ENCODE measurements at regions not wholly inside any gene's neighbourhood (a gene's known extent, or its start where the extent isn't known, plus 50 kb on each side); places are given as distances from the start of the nearest gene placed in this dataset.

DNA sequence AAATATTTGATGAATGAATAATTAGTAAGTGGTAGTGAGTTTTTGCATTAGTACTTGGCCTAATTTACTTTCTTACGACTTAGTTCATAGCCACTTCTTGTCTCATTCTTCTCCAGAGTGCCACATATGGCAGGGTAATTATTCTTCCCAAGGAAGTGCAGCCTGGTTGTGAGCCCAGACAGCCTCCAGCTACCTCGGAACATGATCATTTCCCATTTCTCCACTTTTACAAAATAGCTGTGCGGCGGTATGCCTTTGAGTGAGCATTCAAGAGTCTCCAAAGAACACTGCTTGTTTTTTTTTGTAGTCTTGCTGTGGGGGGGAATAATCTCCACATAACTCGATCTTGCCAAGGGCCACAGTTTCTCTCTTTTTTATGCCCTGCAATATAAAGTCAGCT lies 765.0 kb downstream of the HDGFL1 start:
- TF ChIP-seq CTCF (IDR thresholded peaks at IDR 0.05) (no peak), POLR2A (IDR thresholded peaks at IDR 0.05) (no peak)
